B cell (primary cell): ENCODE measurements at regions not wholly inside any gene's neighbourhood (a gene's known extent, or its start where the extent isn't known, plus 50 kb on each side); places are given as distances from the start of the nearest gene placed in this dataset.

Source experiments
- EZH2 ChIP-seq: IDR thresholded peaks from 2 replicates; pipeline ENCODE4 v1.6.1; 2012; ENCODE audit warnings: borderline replicate concordance, low read depth, mild to moderate bottlenecking, moderate library complexity, low read length; ENCODE audit not compliant: insufficient read depth, poor library complexity, severe bottlenecking
- TF ChIP-seq, protein P1 (sequence below): fragments of 200-600 bp; IDR thresholded peaks from one replicate; pipeline ENCODE4 v1.8.0; 2022; ENCODE audit warnings: antibody characterized with exemption, mild to moderate bottlenecking

DNA sequence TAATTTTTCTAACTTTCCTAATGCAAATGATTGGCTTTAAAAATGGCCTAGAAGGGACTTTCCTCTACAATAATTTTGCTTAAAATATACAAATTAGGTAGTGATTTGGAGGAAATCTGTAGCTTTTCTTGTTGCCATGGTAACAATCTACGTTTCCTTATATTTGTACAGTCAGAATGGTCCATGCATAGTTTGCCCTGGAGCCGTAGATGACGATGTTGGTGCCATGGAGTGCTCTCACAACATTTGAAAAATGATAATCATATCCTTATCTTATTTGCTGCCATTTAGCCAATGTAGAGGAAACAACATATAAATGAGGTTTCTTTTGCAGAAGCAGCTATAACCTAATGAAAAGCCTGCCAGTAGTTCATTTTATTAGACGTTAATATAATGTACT, 89.0 kb upstream of the NMU start:
- TF ChIP-seq, protein P1, sequence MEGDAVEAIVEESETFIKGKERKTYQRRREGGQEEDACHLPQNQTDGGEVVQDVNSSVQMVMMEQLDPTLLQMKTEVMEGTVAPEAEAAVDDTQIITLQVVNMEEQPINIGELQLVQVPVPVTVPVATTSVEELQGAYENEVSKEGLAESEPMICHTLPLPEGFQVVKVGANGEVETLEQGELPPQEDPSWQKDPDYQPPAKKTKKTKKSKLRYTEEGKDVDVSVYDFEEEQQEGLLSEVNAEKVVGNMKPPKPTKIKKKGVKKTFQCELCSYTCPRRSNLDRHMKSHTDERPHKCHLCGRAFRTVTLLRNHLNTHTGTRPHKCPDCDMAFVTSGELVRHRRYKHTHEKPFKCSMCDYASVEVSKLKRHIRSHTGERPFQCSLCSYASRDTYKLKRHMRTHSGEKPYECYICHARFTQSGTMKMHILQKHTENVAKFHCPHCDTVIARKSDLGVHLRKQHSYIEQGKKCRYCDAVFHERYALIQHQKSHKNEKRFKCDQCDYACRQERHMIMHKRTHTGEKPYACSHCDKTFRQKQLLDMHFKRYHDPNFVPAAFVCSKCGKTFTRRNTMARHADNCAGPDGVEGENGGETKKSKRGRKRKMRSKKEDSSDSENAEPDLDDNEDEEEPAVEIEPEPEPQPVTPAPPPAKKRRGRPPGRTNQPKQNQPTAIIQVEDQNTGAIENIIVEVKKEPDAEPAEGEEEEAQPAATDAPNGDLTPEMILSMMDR: no peak
- TF ChIP-seq EZH2: no peak
